ENCODE measurements at regions not wholly inside any gene's neighbourhood (a gene's known extent, or its start where the extent isn't known, plus 50 kb on each side); places are given as distances from the start of the nearest gene placed in this dataset.
"Not testable (repeated sequence)": the region's sequence is repeated elsewhere in the genome, so short reads cannot be mapped to it uniquely, and the experiment has no call there.

DNA sequence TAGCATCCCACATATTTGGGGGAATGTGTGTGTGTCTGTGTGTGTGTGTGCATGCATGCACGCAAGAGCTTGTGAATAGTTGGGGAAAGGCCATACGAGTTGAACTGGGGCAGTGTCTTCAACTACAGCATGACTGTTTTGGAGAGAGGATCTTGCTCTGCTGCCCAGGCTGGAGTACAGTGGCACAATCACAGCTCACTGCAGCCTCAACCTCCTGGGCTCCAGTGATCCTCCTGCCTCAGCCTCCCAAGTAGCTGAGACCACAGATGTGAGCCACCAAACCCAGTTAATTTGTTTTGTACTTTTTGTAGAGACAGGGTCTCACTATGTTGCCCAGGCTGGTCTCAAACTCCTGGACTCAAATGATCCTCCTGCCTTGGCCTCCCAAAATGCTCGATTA is 169.8 kb downstream of the SLC38A4 start:
- H2BK120ac ChIP-seq (ENCODE audit: low read depth, low read length); H3K4me3 ChIP-seq (ENCODE audit: insufficient read depth, low read depth, low read length); H2BK15ac ChIP-seq (ENCODE audit: low read depth, low read length); H4K91ac ChIP-seq (ENCODE audit: insufficient read depth, low read depth, low read length); DNase-seq; in situ Hi-C loops (cut with MboI; ENCODE audit: low sequenced_read_pairs); H3K27me3 ChIP-seq (ENCODE audit: control insufficient read depth, insufficient read depth, low read length); H3K9me1 ChIP-seq (ENCODE audit: insufficient read depth, low read length); H2AK9ac ChIP-seq (replicated peaks; ENCODE audit: low read depth, low read length, poor library complexity); H3K56ac ChIP-seq (ENCODE audit: extremely low read depth, insufficient read depth, low read length); ATAC-seq (ENCODE audit: low read depth); H2AFZ ChIP-seq (replicated peaks; ENCODE audit: low read length, poor library complexity); H4K5ac ChIP-seq (ENCODE audit: low read depth, low read length); POLR2A ChIA-PET (ENCODE audit: unreplicated experiment); H3K36me3 ChIP-seq (ENCODE audit: control insufficient read depth, insufficient read depth, low read length); H4K20me1 ChIP-seq (ENCODE audit: insufficient read depth, low read length); H4K8ac ChIP-seq (ENCODE audit: low read depth in 2 of 2, low read length in 2 of 2); intact Hi-C loops (cut with micrococcal nuclease); dilution Hi-C loops (cut with HindIII; ENCODE audit: low sequenced_read_pairs, unreplicated experiment); H3K18ac ChIP-seq (ENCODE audit: low read depth, low read length); H3K27ac ChIP-seq (ENCODE audit: insufficient read depth, low read length); H3K9ac ChIP-seq (ENCODE audit: low read depth, low read length); H2AK5ac ChIP-seq (ENCODE audit: low read depth, low read length); H2BK5ac ChIP-seq (ENCODE audit: low read depth, low read length, poor library complexity, severe bottlenecking); H3K23ac ChIP-seq (ENCODE audit: low read depth, low read length); H3K4me2 ChIP-seq (ENCODE audit: low read depth, low read length); H3K14ac ChIP-seq (replicated peaks; ENCODE audit: low read depth, low read length); H2BK20ac ChIP-seq (ENCODE audit: low read depth, low read length); BruUV-seq (replicated peaks); H3K4ac ChIP-seq (ENCODE audit: low read depth, low read length); H3K9me3 ChIP-seq (ENCODE audit: control insufficient read depth, insufficient read depth, low read length): not testable (repeated sequence)
- peaks cover 11% of the 10 kb centered on the region for H3K4me1 ChIP-seq (ENCODE audit: control insufficient read depth, insufficient read depth, low read length)
- 100% methylated on average over 1 of the region's 3 CpGs; no CpG with 5 or more reads in 1 of the 2 experiments for WGBS, 2 experiments (ENCODE audit: extremely low coverage in 2 of 2, insufficient read length in 1 of 2)
- peaks cover 4 to 21% of the 10 kb centered on the region in 2 experiments; a peak in 3 of 4 replicates for H3K79me1 ChIP-seq (ENCODE audit: low read depth in 1 of 2, low read length in 2 of 2)
- CTCF ChIA-PET = interaction anchor here (0.7 kb wide), 1 partner anchor 15 kb away, joined by 4 read pairs; no protein-coding TSS in a partner anchor

Data from IMR-90 (cell line).